M059J (cell line): ENCODE measurements at regions not wholly inside any gene's neighbourhood (a gene's known extent, or its start where the extent isn't known, plus 50 kb on each side); places are given as distances from the start of the nearest gene placed in this dataset.

Source experiments
- DNase-seq: peaks from one replicate; pipeline ENCODE4 v3.0.0-alpha.2; 2012; ENCODE audit warnings: low read depth

DNA sequence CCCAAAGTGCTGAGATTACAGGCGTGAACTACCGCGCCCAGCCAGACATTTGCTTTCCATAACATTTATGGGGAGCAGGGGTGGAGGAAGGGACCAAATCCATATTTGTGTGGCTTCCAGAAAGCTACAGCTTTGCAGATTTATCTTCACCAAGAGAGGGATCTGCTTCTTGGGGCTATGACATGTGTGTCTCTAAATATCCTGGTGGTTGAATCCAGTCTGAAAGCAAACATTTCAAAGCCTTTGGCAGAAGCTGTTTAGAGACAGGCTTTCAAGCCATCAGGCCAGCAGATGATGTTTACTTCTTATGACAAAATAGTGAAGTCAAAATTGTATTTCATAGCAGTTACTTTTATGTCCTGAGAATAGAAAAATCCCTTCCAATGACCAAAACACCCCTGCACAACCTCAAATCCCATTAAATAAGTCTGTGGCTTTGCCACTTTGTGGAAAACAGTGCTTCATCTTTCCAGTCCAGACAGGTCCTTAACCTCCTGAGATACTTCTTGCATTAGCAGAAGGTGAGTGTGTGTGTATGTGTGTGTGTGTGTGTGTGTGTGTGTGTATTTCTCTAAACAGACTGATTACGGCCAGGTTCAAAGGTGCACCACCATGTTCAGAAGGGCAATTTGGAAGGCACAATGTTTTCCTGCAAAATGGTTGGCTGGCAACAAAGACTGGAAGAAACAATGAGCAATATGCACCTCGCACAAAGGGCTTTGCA, 191.4 kb upstream of the LRIG1 start:
- DNase-seq, result no peak

DNA sequence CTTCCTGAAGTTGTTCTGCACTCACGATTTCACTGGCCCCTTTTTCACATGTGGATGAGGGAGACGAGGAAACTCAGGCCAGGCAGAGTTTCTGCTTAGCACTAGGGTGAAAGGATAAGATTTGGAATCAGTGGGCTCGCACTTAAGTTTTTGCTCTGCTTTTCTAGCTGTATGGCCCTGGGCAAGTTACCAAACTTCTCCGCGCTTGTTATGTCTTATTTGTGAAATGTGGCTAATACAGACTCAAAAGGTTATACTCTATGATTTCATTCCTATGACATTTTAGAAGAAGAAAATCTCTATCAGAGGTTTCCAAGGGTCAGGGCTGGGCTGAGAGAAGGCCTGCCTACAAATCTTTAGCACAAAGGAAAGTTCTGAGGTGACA, 191.9 kb upstream of the LRIG1 start:
- DNase-seq, result no peak

DNA sequence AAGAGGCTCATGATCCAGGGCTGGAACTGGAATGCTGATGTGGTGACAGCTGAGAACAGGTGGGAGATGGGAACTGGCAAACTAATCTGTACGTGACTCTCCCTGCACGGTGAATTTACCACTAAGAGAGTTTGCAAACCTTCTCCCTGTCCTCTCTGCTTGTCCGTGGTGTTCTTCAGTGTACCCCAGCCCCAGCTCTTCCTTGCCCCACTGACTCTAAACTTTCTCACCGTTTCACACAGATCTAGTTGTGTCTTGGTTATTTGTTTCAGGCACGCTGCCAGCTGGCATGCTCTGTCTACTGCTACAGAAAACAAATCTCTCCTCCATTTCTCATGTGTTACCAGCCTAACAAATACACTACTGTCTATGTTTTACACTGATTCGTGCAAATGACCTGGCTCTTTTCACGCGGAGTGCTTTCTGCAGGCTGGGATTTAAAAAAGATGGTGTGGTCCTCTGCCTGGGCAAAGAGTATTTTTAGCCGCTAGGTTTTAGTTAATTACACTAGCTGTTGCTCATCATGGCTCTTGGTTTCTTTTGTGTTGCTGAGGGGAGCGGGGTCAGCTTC, 192.7 kb upstream of the LRIG1 start:
- DNase-seq, result no peak

DNA sequence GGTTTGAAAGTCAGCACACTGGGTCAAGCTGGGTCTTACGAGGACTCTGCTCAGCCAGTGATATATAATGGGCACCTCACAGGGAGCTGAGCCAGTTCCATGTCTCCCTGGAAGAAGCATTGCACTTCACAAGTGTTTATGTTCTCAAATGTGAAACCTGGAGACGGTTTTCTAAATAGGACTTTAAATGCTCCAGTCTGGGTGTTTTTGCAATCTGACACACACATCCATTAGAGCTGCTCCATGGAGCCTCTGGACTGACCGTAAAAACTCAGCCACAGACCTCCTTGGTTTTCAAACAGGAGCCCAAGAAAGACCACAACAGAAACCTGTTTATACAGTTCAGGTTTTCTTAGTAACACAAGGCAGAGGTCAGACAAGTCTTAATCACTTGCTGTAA, 201.3 kb upstream of the LRIG1 start:
- peak; percentile 3 for DNase-seq

DNA sequence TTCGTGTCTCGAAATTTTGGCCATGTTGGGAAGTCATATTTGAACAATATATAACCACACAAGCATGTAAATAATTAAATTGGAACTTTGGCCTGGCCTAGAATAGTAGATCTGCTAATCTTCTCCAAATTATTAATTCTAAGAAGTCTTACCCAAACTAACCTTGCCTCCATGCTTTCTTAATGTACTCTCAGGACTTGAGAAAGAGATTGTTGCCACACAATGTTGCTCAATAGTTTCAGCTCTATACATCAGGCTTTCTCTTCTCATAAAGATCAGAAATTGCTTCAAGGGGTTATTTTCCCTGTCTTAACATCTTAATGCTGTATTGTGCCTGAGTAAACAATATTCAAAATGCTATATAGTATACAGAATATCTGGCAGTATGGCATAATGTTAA, 202.7 kb upstream of the LRIG1 start:
- no peak for DNase-seq

DNA sequence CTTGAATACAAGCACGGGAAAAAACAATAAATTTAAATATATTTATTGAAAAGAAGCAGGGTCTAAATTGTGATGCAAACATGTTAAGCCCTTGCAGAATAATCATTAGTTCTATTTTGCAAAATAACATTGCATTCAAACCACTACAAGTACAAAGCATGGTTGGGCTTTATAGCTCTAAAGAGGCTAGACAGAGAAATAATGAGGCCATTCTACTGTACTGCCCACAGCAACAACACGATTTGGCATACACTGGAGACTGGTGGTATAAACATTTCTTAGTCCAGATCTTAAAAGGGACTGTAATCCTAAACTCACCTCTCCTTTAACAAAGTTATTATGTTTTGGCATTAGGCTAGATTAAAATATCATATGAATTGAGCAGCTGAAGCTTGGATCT, 204.3 kb upstream of the LRIG1 start:
- no peak for DNase-seq

DNA sequence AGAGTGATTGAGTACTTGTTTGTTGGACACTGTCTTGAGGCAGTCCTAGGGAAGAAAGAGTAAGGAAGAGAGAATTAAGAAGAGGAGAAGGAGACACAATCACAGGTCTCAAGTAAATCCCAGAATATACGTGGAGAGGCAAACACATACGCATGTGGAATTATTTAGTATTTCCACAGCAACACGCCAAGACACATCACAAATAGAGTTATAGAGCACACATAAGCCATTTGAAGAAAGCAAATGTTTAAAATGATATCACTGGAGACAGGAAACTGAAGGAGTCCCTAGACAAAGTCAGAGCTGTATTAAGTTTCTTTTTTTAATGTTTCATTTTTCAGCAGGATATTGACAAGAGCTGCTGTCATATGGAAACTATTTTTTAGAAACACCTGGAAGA, 206.1 kb upstream of the LRIG1 start:
- no peak for DNase-seq

DNA sequence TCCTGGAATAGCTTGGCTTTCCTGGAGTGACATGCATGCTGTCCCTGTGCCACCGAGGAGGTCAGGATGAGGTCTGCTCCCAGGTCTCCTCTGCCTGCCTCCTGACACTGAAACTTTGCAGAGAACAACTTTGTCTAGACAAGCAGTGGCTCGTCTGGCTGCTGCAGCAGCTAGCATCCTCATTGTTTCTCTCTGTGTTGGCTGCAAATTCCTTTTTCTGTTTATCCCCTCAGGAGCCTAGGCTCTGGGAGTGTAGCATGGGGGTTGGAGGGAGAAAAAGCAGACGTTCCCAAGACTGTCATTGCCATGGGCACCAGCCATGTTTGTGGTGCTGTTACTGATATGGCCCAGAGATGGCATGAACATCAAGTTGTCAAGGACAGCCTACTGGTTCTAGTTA, 208.7 kb upstream of the LRIG1 start:
- DNase-seq, result no peak

DNA sequence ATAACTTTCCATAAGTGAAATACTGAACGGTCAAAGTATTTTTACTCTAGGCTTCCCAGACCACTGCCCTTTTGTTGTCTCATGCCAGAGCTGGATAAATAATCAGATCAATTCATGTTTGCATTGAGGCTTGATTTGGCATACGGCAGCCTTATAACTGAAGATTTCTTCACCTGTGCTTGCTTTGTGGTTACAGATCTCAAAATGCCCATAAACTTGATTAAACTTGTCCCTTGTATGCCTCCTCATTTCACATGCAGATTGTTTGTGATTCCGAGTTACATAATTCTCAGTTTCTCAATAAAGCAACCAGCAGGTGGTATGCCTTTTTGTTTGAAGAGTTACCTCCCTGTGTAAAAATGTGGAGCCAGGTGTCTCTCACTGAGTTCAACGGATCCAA, 211.4 kb upstream of the LRIG1 start:
- no peak for DNase-seq

DNA sequence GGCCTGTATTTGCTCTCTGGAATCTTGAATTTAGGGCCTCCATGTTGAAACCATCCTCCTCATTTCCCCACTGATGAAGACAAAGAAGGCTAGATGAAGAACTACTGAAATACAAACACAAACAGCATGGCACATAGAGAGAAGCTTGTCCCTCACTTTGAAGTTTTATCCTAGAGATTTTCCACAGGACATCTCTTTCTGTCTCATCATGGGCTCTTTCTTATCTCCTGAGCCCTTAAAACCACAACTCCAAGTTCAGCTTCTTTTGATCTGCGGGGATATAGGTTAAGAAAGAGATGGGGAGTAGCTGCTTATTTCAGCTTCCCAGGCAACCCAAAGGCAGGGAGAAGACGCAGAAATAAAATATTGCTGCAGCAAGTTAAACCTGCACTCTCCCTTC, 213.1 kb upstream of the LRIG1 start:
- no peak for DNase-seq

DNA sequence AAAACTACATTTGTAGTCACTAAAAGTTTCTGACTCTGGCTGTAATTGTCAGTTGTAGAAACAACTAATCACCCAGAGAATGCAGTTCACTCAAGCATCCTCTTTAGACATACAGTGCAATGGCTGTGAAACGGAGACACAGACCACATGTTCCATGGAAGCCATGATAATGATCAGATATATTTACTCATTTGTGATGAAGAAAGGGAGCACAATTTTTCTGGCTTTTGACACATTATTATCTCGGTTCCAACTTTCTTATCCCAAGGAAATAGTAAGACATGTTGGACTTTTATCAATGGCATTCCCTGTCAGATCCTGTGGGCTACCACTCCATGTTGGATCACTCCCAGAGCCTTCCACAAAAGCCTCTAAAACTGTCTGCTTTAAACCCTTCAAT, 215.0 kb upstream of the LRIG1 start:
- DNase-seq, result no peak

DNA sequence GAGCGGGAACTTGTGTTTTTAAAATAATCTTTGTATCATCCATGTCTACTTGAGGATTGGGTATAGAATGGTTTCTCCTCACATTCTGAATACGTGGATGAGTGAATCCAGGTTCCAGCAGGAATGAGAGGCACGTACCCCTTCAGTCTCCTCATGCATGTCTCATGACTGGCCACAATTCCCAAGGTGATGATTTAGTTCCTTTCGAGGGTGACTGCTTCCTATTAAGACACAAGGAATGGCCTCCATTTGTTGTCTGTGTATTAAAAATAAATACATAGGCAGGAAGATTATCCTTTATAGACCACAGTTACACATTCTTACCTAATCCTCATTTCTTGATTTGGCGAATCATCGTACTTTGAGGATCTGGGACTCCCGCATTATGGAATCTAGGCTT, 217.0 kb upstream of the LRIG1 start:
- DNase-seq, result no peak

DNA sequence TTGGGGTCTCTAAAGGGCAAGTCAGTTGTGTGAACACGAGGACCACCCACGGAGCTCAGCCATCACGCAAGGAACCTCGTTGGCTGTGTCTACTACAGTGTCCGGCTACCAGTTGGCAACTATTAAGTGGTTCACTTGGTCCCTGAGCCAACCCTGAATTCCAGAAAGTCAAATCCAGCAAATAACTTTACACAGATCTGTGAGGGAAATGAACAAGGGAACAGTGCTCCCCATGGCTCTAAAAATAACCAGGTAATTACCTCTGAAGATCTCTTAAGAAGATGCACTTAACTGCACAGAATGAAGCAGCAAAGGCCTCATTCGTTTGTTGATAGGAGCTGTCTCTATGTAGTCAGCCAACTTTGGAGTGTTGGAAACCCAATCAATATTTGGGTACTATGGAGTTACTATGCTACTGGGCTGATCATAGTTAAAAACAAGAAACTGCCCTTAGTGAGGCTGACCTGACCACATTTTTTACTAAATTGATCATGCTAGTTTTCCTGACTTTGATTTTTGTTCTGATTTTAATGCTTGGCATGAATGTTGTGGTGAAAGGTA, 219.1 kb upstream of the LRIG1 start:
- no peak for DNase-seq

DNA sequence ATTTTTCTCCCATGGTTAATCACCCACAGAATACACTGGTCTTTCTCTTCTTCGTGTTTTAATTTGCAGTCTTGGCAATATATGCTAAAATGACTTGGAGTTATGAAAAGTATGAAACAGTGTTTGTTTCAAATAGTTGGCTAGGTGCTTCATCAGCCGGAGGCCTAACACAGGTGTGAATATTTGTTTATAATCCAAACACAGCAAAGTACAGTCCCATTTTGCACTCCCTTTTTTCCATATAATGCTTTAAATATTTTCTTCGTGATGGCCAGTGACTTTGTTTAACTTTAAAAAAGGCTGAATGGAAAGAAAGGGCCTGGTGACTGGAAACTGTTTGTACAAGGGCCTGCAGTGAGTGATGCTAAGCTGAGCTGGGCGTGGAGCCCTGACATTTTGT, 219.7 kb upstream of the LRIG1 start:
- DNase-seq, result no peak

DNA sequence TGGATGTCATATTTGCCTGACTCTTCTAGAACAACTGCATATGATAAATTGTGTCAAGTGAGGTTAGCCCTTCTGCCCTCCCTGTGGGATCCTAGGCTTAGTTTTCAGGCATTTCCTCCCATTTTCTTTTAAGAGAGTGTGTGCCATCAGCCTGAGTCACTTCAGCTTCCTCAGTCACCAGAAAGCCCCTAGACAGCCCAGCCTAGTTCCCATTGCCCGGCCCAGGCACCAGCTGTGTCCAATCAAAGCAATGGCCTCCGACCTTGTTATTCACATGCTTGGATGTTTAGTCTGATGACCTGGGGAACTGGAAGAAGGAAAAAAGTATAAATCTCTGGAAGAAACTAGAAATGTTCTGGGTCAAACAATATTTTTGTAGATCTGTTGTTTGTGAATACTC, 221.9 kb upstream of the LRIG1 start:
- DNase-seq, result peak; percentile 44

DNA sequence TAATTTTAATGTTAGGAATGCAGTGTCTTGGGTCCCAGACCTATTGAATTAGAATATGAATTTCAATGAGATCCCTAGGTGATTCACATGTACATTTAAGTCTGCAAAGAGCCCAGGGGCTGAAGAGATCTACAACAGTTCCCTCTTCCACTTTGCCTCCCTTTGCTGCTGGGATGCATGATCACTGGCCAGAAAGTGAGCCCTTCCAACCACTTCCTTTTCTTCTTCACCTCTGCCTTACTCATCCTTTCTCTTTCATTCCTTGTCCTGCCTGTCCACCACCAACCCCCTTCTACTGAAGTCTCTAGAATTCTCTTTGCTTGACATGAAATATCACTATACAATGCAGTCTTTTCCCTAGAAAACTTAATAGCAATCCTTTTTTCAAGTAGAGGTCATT, 222.4 kb upstream of the LRIG1 start:
- DNase-seq, result peak; percentile 1

DNA sequence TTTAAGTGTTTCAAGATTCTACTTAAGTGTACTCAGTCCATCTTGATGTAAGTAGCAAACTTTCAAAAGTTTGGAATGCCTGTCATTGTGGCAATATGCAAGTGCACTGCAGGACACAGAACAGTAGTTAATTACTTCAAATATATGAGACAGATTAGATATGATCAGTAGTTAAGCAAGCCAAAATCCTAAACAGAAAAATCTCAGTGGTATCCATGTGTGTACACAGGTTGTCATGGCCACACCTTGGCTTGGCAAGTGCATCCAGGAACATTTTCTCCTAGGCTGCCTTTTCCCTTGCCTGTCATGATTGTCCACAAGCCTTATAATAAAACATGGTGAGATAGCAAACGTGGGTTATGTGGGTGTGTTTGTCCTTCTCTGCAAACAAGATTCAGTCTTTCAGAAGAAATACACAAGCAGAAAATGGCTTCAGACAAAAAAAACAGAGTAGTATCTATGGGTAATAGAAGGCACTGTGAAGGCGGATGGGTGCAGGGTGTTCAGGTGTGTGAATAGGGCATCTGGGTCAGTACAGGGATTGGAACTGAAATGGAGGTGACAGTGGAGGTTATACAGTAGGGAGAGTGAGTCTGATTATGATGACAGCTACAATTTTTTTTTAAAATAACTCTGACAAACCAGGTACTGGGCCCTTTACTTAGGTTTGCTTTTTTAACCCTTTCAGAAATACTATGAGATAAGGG, 229.0 kb upstream of the LRIG1 start:
- DNase-seq, result no peak

DNA sequence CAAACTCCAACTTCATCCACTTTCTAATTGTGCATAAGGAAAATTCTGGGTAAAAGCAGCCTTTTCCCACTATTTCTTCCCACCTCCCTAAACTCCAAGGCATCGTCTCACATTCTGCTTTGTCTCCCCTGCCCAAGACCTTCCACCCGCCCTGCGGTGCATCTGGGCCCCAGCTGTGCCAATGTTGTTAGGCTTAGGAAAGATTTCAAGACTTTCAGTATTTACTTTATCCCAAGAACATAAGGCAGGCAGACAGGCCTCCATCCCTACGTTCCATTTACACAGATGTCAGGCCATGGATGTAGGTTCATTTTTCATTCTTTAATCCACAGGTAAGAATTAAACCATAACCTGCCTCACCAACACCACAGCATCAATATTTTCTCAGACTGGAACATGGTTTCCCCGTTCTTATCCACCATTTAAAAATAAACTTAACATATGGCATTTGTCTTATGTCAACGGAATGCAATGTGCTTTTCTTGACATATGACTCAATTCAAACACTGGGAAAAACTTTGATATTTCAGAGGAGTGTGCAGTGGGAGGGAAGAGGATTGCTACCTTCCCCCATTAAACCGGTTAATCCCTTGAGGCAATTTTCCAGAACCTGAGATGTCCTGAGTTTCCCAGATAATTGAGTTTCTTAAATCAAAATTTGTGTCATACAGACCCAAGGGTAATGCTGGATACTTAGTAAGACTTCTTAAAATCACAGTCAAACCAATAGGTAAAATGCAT, 238.0 kb upstream of the LRIG1 start:
- DNase-seq, result no peak

DNA sequence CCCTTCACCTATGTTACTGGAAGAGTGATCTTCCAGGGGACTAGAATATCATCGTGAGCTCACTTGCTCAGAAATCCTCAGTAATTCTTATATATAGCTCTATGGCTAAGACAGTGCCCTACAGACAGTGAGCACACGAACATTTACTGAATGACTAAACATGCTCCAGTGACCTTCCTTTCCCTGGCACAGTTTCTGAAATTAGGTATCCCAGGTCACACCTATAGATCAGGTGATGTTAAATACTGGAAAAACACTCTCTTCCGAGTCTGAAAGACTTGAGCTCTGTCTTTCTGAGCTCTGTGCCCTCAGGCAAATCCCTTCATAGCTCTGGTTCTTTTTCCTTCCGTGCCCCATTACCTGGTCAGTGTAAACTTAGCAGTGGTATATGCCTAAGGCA, 239.4 kb upstream of the LRIG1 start:
- DNase-seq, result no peak

DNA sequence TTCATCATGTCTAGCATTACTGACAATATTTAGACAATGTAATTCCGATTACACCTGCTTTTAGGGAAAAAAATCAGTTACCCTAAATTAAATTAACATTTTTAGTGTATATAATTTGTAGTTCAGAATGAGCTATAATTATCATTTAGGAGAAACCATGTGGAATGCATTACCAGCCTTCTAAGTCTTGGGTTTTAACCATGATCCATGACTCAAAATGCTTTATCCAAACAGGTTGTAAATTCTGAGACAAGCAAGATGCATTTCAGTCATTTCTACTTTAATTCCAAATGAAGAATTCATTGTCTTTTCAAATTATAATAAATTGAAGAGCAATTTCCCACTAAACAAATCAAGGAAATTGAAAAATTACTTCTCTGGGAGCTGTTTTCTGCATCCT, 243.7 kb upstream of the LRIG1 start:
- no peak for DNase-seq

DNA sequence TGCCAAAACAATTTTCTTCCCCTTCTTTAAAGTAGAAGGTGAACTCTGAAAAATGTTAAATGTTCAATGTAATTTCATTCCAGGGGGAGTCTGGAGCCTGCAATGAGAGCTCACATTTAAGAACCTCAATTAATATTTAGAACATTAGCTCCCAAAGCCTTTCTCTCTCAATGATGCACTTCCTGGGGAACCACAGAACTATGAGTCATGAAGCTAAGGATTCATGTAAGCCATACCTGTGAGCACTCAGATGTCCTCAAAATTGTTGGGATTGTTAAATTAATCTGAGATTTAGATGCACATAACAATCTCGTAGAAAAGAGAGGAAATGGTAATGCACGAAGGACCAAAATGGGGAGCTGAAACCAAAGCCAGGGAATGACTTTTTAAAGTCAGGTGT, 244.2 kb upstream of the LRIG1 start:
- DNase-seq, result peak; percentile 6

DNA sequence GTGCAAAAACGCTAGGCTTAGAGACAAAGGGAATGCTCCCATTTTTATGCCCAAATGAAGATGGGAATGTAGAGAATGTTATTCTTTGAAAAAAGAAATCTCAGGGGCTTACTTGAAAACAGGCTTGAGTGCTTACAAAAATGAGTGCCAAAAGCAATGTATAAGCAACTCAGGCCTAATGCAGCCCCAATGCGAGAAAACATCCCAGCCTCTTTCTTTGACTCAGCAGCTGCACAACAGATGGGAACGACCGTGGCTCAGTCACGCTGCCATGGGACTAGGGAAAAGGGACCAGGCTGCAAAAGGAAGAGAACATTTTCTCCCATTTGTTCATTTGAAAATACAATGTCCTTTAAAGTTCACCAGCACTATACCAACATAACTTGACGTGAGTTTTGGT, 246.4 kb upstream of the LRIG1 start:
- no peak for DNase-seq

DNA sequence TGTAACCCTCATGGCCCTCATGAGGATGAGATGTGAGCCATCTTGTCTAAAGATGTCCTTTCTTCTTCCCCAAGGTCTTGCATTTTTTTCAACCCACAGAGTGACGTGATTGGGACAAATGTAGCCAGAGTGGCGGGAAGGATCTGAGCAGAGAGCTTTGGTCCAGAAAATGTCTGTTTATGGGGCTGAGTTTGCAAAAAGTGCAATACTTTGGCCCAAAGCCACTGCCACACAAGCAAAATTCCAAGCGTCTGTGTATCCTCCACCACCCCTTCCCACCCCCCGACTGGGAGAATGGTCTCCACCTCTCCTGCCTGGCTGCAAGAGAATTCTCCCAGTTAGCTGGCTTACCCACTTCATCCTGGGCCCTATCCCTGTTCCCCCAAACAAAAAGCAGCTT, 246.9 kb upstream of the LRIG1 start:
- DNase-seq, result no peak
